ENCODE measurements at regions not wholly inside any gene's neighbourhood (a gene's known extent, or its start where the extent isn't known, plus 50 kb on each side); places are given as distances from the start of the nearest gene placed in this dataset.
"Not testable (repeated sequence)": the region's sequence is repeated elsewhere in the genome, so short reads cannot be mapped to it uniquely, and the experiment has no call there.

GRCh38 chr4:186805020-186805820 is 81.6 kb upstream of the FAT1 start:
- no peak for TF ChIP-seq CTCF (IDR thresholded peaks at IDR 0.05)
- ATAC-seq (ENCODE audit: insufficient number of reproducible peaks, low FRiP score, low read depth) = no peak
- Histone ChIP-seq H3K36me3 (no peaks in the 10 kb centered on the region), H3K9me3 (no peaks in the 10 kb centered on the region), H3K27ac (no peak overlapping the region), H3K4me3 (no peak overlapping the region), H3K27me3 (replicated peaks; ENCODE audit: insufficient read depth) (no peaks in the 10 kb centered on the region), H3K4me1 (ENCODE audit: control insufficient read depth in 1 of 2, low read depth in 2 of 2) (no peaks in the 10 kb centered on the region)
- DNase-seq (ENCODE audit: low spot score) = no peak

GRCh38 chr4:186805917-186806316 is 82.3 kb upstream of the FAT1 start:
- H3K27ac ChIP-seq; DNase-seq (ENCODE audit: low spot score); ATAC-seq (ENCODE audit: insufficient number of reproducible peaks, low FRiP score, low read depth); H3K27me3 ChIP-seq (replicated peaks; ENCODE audit: insufficient read depth); H3K4me3 ChIP-seq; H3K36me3 ChIP-seq; H3K4me1 ChIP-seq (ENCODE audit: control insufficient read depth in 1 of 2, low read depth in 2 of 2); H3K9me3 ChIP-seq: not testable (repeated sequence)

- H3K27ac ChIP-seq = no peak overlapping the region
- H3K9me3 ChIP-seq = no peaks in the 10 kb centered on the region
- H3K4me3 ChIP-seq = no peak overlapping the region
- DNase-seq (ENCODE audit: low spot score) (no peak), ATAC-seq (ENCODE audit: insufficient number of reproducible peaks, low FRiP score, low read depth) (no peak)
- H3K27me3 ChIP-seq (replicated peaks; ENCODE audit: insufficient read depth) = no peaks in the 10 kb centered on the region
- H3K4me1 ChIP-seq (ENCODE audit: control insufficient read depth in 1 of 2, low read depth in 2 of 2) = no peaks in the 10 kb centered on the region
- no peaks in the 10 kb centered on the region for H3K36me3 ChIP-seq
- no peak for TF ChIP-seq CTCF (IDR thresholded peaks at IDR 0.05)
Observed at GRCh38 chr4:186806679-186807421, 83.2 kb upstream of the FAT1 start.

GRCh38 chr4:186807808-186808629 is 84.4 kb upstream of the FAT1 start:
- Histone ChIP-seq H3K36me3 (no peaks in the 10 kb centered on the region), H3K4me1 (ENCODE audit: control insufficient read depth in 1 of 2, low read depth in 2 of 2) (no peaks in the 10 kb centered on the region), H3K27me3 (replicated peaks; ENCODE audit: insufficient read depth) (no peaks in the 10 kb centered on the region), H3K4me3 (no peak overlapping the region), H3K27ac (no peak overlapping the region), H3K9me3 (no peaks in the 10 kb centered on the region)
- no peak for DNase-seq (ENCODE audit: low spot score)
- ATAC-seq (ENCODE audit: insufficient number of reproducible peaks, low FRiP score, low read depth) = no peak
- TF ChIP-seq CTCF (IDR thresholded peaks at IDR 0.05) = no peak

GRCh38 chr4:186808630-186809018 is 85.0 kb upstream of the FAT1 start:
- DNase-seq (ENCODE audit: low spot score) (no peak), ATAC-seq (ENCODE audit: insufficient number of reproducible peaks, low FRiP score, low read depth) (no peak)

More at GRCh38 chr4:186808630-186809018, 85.0 kb upstream of the FAT1 start:
- Histone ChIP-seq H3K27ac (no peak overlapping the region), H3K4me1 (ENCODE audit: control insufficient read depth in 1 of 2, low read depth in 2 of 2) (no peaks in the 10 kb centered on the region), H3K4me3 (no peak overlapping the region), H3K9me3 (no peaks in the 10 kb centered on the region), H3K27me3 (replicated peaks; ENCODE audit: insufficient read depth) (no peaks in the 10 kb centered on the region), H3K36me3 (no peaks in the 10 kb centered on the region)
- no peak for TF ChIP-seq CTCF (IDR thresholded peaks at IDR 0.05)

Measured in thoracic aorta (tissue), 2 donors.